ENCODE measurements at regions not wholly inside any gene's neighbourhood (a gene's known extent, or its start where the extent isn't known, plus 50 kb on each side); places are given as distances from the start of the nearest gene placed in this dataset. TPM values are rescaled to one million over a fixed set of nuclear protein-coding genes. Genes with fewer than 3 reads are reported as not detected.

Small RNA genes lying in the stretch of these regions (small RNA-seq; reads per million reads assigned to genes)
- not detected for gene RF00012
